Renal cortex interstitium (tissue), 11 donors: ENCODE measurements at regions not wholly inside any gene's neighbourhood (a gene's known extent, or its start where the extent isn't known, plus 50 kb on each side); places are given as distances from the start of the nearest gene placed in this dataset.

Experiments
- DNase-seq, 11 donors: peaks; one replicate each; pipeline ENCODE4 v3.0.0-alpha.2; 2013; ENCODE audit warnings: low read depth in 9 of 11, low spot score in 4 of 11; ENCODE audit errors: extremely low read depth in 1 of 11

- no peak for DNase-seq
Measured at GRCh38 chr4:111755571-111755970, 389.7 kb upstream of the FAM241A start.

- DNase-seq: no peak
Measured at GRCh38 chr4:111761531-111761930, 383.7 kb upstream of the FAM241A start.

- DNase-seq: no peak
Measured at GRCh38 chr4:111770514-111770913, 374.7 kb upstream of the FAM241A start.

- DNase-seq: no peak
Measured at GRCh38 chr4:111773858-111774257, 371.4 kb upstream of the FAM241A start.

GRCh38 chr4:111775556-111776297, 369.5 kb upstream of the FAM241A start:
- DNase-seq: no peak

GRCh38 chr4:111776561-111776960, 368.7 kb upstream of the FAM241A start:
- no peak for DNase-seq

- no peak for DNase-seq
Measured at GRCh38 chr4:111778543-111778942, 366.7 kb upstream of the FAM241A start.

GRCh38 chr4:111780965-111781364, 364.3 kb upstream of the FAM241A start:
- DNase-seq: no peak

- no peak for DNase-seq
Measured at GRCh38 chr4:111781611-111782010, 363.6 kb upstream of the FAM241A start.

- DNase-seq: peak in 2 of 11 donors; percentile 7 to 15
Measured at GRCh38 chr4:111788099-111788498, 357.2 kb upstream of the FAM241A start.

GRCh38 chr4:111789901-111790640, 355.2 kb upstream of the FAM241A start:
- DNase-seq: no peak

- no peak for DNase-seq
Measured at GRCh38 chr4:111792632-111793031, 352.6 kb upstream of the FAM241A start.

- no peak for DNase-seq
Measured at GRCh38 chr4:111793433-111794091, 351.7 kb upstream of the FAM241A start.

- DNase-seq: no peak
Measured at GRCh38 chr4:111797455-111798163, 347.6 kb upstream of the FAM241A start.

GRCh38 chr4:111798840-111799239, 346.4 kb upstream of the FAM241A start:
- DNase-seq: no peak

- DNase-seq: no peak
Measured at GRCh38 chr4:111800551-111800950, 344.7 kb upstream of the FAM241A start.

- no peak for DNase-seq
Measured at GRCh38 chr4:111802191-111802590, 343.1 kb upstream of the FAM241A start.

- DNase-seq: no peak
Measured at GRCh38 chr4:111806331-111806730, 338.9 kb upstream of the FAM241A start.

- peak in 7 of 11 donors; percentile 5 to 33 (median 21) for DNase-seq
Measured at GRCh38 chr4:111807576-111807975, 337.7 kb upstream of the FAM241A start.
